HepG2 (cell line): ENCODE measurements at regions not wholly inside any gene's neighbourhood (a gene's known extent, or its start where the extent isn't known, plus 50 kb on each side); places are given as distances from the start of the nearest gene placed in this dataset.

Experiments
- ATAC-seq: fragments of 200-7000 bp; cut with Tn5 transposase; 3 replicates; pipeline ENCODE4 v1.9.1; 2020; ENCODE audit warnings: mild to moderate bottlenecking, moderate library complexity
- BruUV-seq: library from RNA; stranded (reverse); fragments of 400-500 nt; replicated peaks from 2 replicates; lab custom pipeline; 2021; lab: Mats Ljungman, UMichigan
- CTCF ChIA-PET: fragments of 300-600 bp; formaldehyde crosslinking; extraction: SDS; loops from one replicate; lab custom pipeline; 2021; ENCODE audit warnings: low total read pairs, inconsistent platforms, low intra/inter-chr PET ratio; lab: Yijun Ruan, JAX
- POLR2A ChIA-PET: fragments of 350-600 bp; sonication (Branson Sonifier 250); formaldehyde crosslinking; loops from one replicate; lab custom pipeline; 2020; ENCODE audit warnings: antibody characterized with exemption, inconsistent platforms; lab: Yijun Ruan, JAX
- DNase-seq: peaks from one replicate; pipeline ENCODE4 v3.0.0-alpha.2; 2015; ENCODE audit warnings: low spot score
- FAIRE-seq: peaks from 3 replicates; lab custom pipeline; 2011; peaks lifted over from hg19 to GRCh38; lab: Jason Lieb, UNC
- H2AFZ ChIP-seq: one replicate; pipeline ENCODE4 v1.6.1; 2011; ENCODE audit warnings: low read length, inconsistent platforms
- H3K27ac ChIP-seq: fragments of 300-600 bp; 3 replicates; pipeline ENCODE4 v1.8.0; 2011; ENCODE audit warnings: mixed run types, mild to moderate bottlenecking, mixed read lengths, low read length, inconsistent platforms; ENCODE audit not compliant: insufficient read depth; ENCODE audit errors: extremely low read length
- H3K27me3 ChIP-seq, 2 experiments: fragments of 200-600 bp in 1 of 2; 2 replicates in 1 of 2; 3 replicates in 1 of 2; pipeline versions ENCODE4 v1.6.0 to v1.8.0; 2011; ENCODE audit warnings: low read length in 2 of 2, mild to moderate bottlenecking in 2 of 2, moderate library complexity in 2 of 2, inconsistent platforms in 1 of 2; ENCODE audit not compliant: insufficient read depth in 2 of 2, control insufficient read depth in 1 of 2
- H3K36me3 ChIP-seq, 2 experiments: fragments of 200-600 bp in 1 of 2; replicated peaks in 1 of 2; 2 replicates in 1 of 2; 3 replicates in 1 of 2; pipeline versions ENCODE4 v1.5.1 to v1.8.0; 2011; ENCODE audit warnings: low read length in 2 of 2, inconsistent platforms in 1 of 2; ENCODE audit not compliant: insufficient read depth in 2 of 2, control insufficient read depth in 1 of 2
- H3K4me1 ChIP-seq: 2 replicates; pipeline ENCODE4 v1.5.1; 2012; ENCODE audit warnings: low read length, inconsistent platforms; ENCODE audit not compliant: insufficient read depth
- H3K4me2 ChIP-seq: 2 replicates; pipeline ENCODE4 v1.6.0; 2011; ENCODE audit warnings: low read depth, low read length, inconsistent platforms
- H3K4me3 ChIP-seq, 3 experiments: fragments of 200-600 bp in 1 of 3; sonication (generic), shearing (Covaris generic) in 1 of 3; replicated peaks in 1 of 3; 2 replicates each; pipeline ENCODE4 v1.5.1; 2011 to 2016; ENCODE audit warnings: low read length in 3 of 3, inconsistent platforms in 2 of 3, low read depth in 2 of 3, mild to moderate bottlenecking in 2 of 3, control low read depth in 1 of 3, mixed read lengths in 1 of 3; ENCODE audit not compliant: insufficient read depth in 1 of 3
- H3K79me2 ChIP-seq: one replicate; pipeline ENCODE4 v1.6.1; 2011; ENCODE audit warnings: low read length, inconsistent platforms; ENCODE audit not compliant: insufficient read depth
- H3K9ac ChIP-seq: 2 replicates; pipeline ENCODE4 v1.6.0; 2011; ENCODE audit warnings: mild to moderate bottlenecking, low read depth, low read length, inconsistent platforms; ENCODE audit not compliant: insufficient read depth
- H3K9me3 ChIP-seq: 2 replicates; pipeline ENCODE4 v1.5.1; 2012; ENCODE audit warnings: mild to moderate bottlenecking, low read length
- H4K20me1 ChIP-seq: 2 replicates; pipeline ENCODE4 v1.6.0; 2011; ENCODE audit warnings: inconsistent platforms, mild to moderate bottlenecking, low read length, moderate library complexity; ENCODE audit not compliant: insufficient read depth
- CAMTA2 ChIP-seq: sonication (generic); formaldehyde crosslinking; IDR thresholded peaks from 2 replicates; pipeline ENCODE4 v1.4.0; 2020; ENCODE audit warnings: mild to moderate bottlenecking, missing genetic modification reagents, borderline replicate concordance
- CC2D1A ChIP-seq: sonication (generic); formaldehyde crosslinking; IDR thresholded peaks from 2 replicates; pipeline ENCODE4 v1.8.1; 2023; ENCODE audit warnings: mild to moderate bottlenecking, missing genetic modification reagents
- SMC3 ChIP-seq: IDR thresholded peaks from 2 replicates; pipeline ENCODE4 v1.6.1; 2011; ENCODE audit warnings: low read length, improper control_type of control experiment
- STAG1 ChIP-seq: sonication (generic); formaldehyde crosslinking; IDR thresholded peaks from 2 replicates; pipeline ENCODE4 v1.4.0; 2020; ENCODE audit warnings: missing genetic modification reagents
- TEAD3 ChIP-seq: optimal IDR thresholded peaks from 2 replicates; pipeline ENCODE3; 2016; ENCODE audit warnings: borderline replicate concordance
- ZBTB8A ChIP-seq: sonication (generic); formaldehyde crosslinking; IDR thresholded peaks from 2 replicates; pipeline ENCODE4 v1.4.0; 2020; ENCODE audit warnings: mild to moderate bottlenecking, low read depth, missing genetic modification reagents, borderline replicate concordance
- ZKSCAN8 ChIP-seq: IDR thresholded peaks from 2 replicates; pipeline ENCODE4 v1.6.1; 2016; ENCODE audit warnings: borderline replicate concordance, missing genetic modification reagents, missing compliant biosample characterization
- ZNF496 ChIP-seq: sonication (generic); formaldehyde crosslinking; IDR thresholded peaks from 2 replicates; pipeline ENCODE4 v1.8.1; 2023; ENCODE audit warnings: mild to moderate bottlenecking, moderate library complexity, missing genetic modification reagents; ENCODE audit not compliant: insufficient replicate concordance
- ZNF883 ChIP-seq: sonication (generic); formaldehyde crosslinking; IDR thresholded peaks from 2 replicates; pipeline ENCODE4 v1.5.1; 2020; ENCODE audit warnings: mild to moderate bottlenecking, missing genetic modification reagents; ENCODE audit errors: not compliant biosample characterization
- WGBS: methylation state at CpG from one replicate; pipeline ENCODE4 v1.1.6; 2017; ENCODE audit warnings: low lambda C conversion rate; 5-methylcytosine and 5-hydroxymethylcytosine counted together
- in situ Hi-C: cut with HindIII; loops from 2 replicates; pipeline ENCODE4 v1.10.0; 2017; ENCODE audit warnings: low pct_unique_long_range_greater_than_20kb; ENCODE audit not compliant: extremely low pct_ligation_motif_present
- intact Hi-C: fragments of 100-400 bp; cut with micrococcal nuclease; formaldehyde crosslinking; loops from one replicate; pipeline ENCODE4 v1.10.0; 2022; ENCODE audit not compliant: unreplicated experiment
- TF ChIP-seq, protein P1 (sequence below): sonication (generic); formaldehyde crosslinking; IDR thresholded peaks from 2 replicates; pipeline ENCODE4 v1.5.0; 2020; ENCODE audit warnings: mild to moderate bottlenecking, missing genetic modification reagents, borderline replicate concordance
- TF ChIP-seq, protein P2 (sequence below): sonication (generic); formaldehyde crosslinking; IDR thresholded peaks from 2 replicates; pipeline ENCODE4 v1.8.0; 2022; ENCODE audit warnings: missing genetic modification reagents, mild to moderate bottlenecking, moderate library complexity, borderline replicate concordance
- TF ChIP-seq, protein P3 (sequence below): sonication (generic); formaldehyde crosslinking; IDR thresholded peaks from 2 replicates; pipeline ENCODE4 v1.5.0; 2020; ENCODE audit warnings: mild to moderate bottlenecking, missing genetic modification reagents, moderate library complexity
- TF ChIP-seq, protein P4 (sequence below): IDR thresholded peaks from 2 replicates; pipeline ENCODE4 v1.6.1; 2016; ENCODE audit warnings: low read depth, control low read depth
- TF ChIP-seq, protein P5 (sequence below): sonication (generic); formaldehyde crosslinking; IDR thresholded peaks from 2 replicates; pipeline ENCODE4 v1.8.1; 2022; ENCODE audit warnings: mild to moderate bottlenecking, missing genetic modification reagents

DNA sequence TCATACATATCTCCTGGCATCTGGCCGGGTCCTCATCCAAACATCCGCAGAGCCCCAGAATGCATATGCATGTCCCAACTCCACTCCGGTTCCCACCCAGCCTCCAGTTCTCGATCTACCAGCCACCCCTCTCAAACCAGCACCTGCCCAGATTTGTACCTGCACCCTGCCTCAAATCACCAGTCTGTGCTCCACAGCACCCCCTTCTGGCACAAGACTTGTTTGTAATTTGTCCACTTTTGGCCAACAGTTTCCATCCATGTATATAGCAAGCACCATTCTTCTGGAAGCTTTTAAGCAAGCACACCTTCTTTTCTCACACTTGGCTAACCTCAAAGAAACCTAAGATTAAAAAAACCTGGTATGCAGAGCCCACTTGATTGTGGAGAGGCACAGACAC is 644.1 kb downstream of the MID1IP1 start:
- in situ Hi-C loops, result no loop called here
- no peaks in the 10 kb centered on the region for H3K27me3 ChIP-seq
- no peak overlapping the region for H3K27ac ChIP-seq
- no TSS peak for BruUV-seq
- FAIRE-seq, result no peak
- no peak overlapping the region for H3K9ac ChIP-seq
- TF ChIP-seq CAMTA2 (CRISPR knock-in tag), result no peak
- TF ChIP-seq ZNF883 (CRISPR knock-in tag), result no peak
- TF ChIP-seq, protein P1, sequence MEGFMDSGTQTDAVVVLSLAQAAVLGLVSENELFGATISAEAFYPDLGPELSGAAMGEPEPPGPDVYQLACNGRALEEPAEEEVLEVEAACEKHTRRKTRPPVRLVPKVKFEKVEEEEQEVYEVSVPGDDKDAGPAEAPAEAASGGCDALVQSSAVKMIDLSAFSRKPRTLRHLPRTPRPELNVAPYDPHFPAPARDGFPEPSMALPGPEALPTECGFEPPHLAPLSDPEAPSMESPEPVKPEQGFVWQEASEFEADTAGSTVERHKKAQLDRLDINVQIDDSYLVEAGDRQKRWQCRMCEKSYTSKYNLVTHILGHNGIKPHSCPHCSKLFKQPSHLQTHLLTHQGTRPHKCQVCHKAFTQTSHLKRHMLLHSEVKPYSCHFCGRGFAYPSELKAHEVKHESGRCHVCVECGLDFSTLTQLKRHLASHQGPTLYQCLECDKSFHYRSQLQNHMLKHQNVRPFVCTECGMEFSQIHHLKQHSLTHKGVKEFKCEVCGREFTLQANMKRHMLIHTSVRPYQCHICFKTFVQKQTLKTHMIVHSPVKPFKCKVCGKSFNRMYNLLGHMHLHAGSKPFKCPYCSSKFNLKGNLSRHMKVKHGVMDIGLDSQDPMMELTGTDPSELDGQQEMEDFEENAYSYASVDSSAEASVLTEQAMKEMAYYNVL, result no peak
- TF ChIP-seq TEAD3 (CRISPR knock-in tag), result no peak
- no peak for TF ChIP-seq ZNF496
- no peak for TF ChIP-seq ZBTB8A (CRISPR knock-in tag)
- no peak for TF ChIP-seq ZKSCAN8
- TF ChIP-seq SMC3, result peak; percentile 3; the same call in 1 of the 2 replicates
- TF ChIP-seq, protein P2, sequence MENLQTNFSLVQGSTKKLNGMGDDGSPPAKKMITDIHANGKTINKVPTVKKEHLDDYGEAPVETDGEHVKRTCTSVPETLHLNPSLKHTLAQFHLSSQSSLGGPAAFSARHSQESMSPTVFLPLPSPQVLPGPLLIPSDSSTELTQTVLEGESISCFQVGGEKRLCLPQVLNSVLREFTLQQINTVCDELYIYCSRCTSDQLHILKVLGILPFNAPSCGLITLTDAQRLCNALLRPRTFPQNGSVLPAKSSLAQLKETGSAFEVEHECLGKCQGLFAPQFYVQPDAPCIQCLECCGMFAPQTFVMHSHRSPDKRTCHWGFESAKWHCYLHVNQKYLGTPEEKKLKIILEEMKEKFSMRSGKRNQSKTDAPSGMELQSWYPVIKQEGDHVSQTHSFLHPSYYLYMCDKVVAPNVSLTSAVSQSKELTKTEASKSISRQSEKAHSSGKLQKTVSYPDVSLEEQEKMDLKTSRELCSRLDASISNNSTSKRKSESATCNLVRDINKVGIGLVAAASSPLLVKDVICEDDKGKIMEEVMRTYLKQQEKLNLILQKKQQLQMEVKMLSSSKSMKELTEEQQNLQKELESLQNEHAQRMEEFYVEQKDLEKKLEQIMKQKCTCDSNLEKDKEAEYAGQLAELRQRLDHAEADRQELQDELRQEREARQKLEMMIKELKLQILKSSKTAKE (CRISPR knock-in tag), result no peak
- TF ChIP-seq, protein P3, sequence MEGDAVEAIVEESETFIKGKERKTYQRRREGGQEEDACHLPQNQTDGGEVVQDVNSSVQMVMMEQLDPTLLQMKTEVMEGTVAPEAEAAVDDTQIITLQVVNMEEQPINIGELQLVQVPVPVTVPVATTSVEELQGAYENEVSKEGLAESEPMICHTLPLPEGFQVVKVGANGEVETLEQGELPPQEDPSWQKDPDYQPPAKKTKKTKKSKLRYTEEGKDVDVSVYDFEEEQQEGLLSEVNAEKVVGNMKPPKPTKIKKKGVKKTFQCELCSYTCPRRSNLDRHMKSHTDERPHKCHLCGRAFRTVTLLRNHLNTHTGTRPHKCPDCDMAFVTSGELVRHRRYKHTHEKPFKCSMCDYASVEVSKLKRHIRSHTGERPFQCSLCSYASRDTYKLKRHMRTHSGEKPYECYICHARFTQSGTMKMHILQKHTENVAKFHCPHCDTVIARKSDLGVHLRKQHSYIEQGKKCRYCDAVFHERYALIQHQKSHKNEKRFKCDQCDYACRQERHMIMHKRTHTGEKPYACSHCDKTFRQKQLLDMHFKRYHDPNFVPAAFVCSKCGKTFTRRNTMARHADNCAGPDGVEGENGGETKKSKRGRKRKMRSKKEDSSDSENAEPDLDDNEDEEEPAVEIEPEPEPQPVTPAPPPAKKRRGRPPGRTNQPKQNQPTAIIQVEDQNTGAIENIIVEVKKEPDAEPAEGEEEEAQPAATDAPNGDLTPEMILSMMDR, result peak; percentile 43
- TF ChIP-seq, protein P4, sequence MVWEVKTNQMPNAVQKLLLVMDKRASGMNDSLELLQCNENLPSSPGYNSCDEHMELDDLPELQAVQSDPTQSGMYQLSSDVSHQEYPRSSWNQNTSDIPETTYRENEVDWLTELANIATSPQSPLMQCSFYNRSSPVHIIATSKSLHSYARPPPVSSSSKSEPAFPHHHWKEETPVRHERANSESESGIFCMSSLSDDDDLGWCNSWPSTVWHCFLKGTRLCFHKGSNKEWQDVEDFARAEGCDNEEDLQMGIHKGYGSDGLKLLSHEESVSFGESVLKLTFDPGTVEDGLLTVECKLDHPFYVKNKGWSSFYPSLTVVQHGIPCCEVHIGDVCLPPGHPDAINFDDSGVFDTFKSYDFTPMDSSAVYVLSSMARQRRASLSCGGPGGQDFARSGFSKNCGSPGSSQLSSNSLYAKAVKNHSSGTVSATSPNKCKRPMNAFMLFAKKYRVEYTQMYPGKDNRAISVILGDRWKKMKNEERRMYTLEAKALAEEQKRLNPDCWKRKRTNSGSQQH (CRISPR knock-in tag), result no peak
- no peak for TF ChIP-seq CC2D1A (CRISPR knock-in tag)
- peak; percentile 18; the same call in 1 of the 2 replicates for TF ChIP-seq STAG1 (CRISPR knock-in tag)
- TF ChIP-seq, protein P5, sequence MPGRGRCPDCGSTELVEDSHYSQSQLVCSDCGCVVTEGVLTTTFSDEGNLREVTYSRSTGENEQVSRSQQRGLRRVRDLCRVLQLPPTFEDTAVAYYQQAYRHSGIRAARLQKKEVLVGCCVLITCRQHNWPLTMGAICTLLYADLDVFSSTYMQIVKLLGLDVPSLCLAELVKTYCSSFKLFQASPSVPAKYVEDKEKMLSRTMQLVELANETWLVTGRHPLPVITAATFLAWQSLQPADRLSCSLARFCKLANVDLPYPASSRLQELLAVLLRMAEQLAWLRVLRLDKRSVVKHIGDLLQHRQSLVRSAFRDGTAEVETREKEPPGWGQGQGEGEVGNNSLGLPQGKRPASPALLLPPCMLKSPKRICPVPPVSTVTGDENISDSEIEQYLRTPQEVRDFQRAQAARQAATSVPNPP, result no peak
- H3K79me2 ChIP-seq, result no peaks in the 10 kb centered on the region
- no peak for DNase-seq
- H4K20me1 ChIP-seq, result no peaks in the 10 kb centered on the region
- H3K4me3 ChIP-seq, result no peak overlapping the region
- ChIA-PET POLR2A (no interaction called here), CTCF (interaction anchor here (1.2 kb wide), 1 partner anchor 184 kb away, joined by 4 read pairs; no protein-coding TSS in a partner anchor)
- H3K9me3 ChIP-seq, result no peaks in the 10 kb centered on the region
- WGBS, result 74% methylated on average over 4 of the region's 4 CpGs
- no peaks in the 10 kb centered on the region for H3K36me3 ChIP-seq
- no peak for ATAC-seq
- H3K4me2 ChIP-seq, result no peak overlapping the region
- intact Hi-C loops, result no loop called here
- H2AFZ ChIP-seq, result no peak overlapping the region
- H3K4me1 ChIP-seq, result no peaks in the 10 kb centered on the region
